ENCODE measurements at regions not wholly inside any gene's neighbourhood (a gene's known extent, or its start where the extent isn't known, plus 50 kb on each side); places are given as distances from the start of the nearest gene placed in this dataset.

- TF ChIP-seq, protein P1, sequence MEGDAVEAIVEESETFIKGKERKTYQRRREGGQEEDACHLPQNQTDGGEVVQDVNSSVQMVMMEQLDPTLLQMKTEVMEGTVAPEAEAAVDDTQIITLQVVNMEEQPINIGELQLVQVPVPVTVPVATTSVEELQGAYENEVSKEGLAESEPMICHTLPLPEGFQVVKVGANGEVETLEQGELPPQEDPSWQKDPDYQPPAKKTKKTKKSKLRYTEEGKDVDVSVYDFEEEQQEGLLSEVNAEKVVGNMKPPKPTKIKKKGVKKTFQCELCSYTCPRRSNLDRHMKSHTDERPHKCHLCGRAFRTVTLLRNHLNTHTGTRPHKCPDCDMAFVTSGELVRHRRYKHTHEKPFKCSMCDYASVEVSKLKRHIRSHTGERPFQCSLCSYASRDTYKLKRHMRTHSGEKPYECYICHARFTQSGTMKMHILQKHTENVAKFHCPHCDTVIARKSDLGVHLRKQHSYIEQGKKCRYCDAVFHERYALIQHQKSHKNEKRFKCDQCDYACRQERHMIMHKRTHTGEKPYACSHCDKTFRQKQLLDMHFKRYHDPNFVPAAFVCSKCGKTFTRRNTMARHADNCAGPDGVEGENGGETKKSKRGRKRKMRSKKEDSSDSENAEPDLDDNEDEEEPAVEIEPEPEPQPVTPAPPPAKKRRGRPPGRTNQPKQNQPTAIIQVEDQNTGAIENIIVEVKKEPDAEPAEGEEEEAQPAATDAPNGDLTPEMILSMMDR (IDR thresholded peaks at IDR 0.05; ENCODE audit: low read depth, low read length), result no peak
- TF ChIP-seq EZH2phosphoT487 (IDR thresholded peaks at IDR 0.05; ENCODE audit: low read depth), result no peak
Observed at GRCh38 chrY:19868647-19869046, 124.1 kb upstream of the KDM5D start.
